PC-9 (cell line): ENCODE measurements at regions not wholly inside any gene's neighbourhood (a gene's known extent, or its start where the extent isn't known, plus 50 kb on each side); places are given as distances from the start of the nearest gene placed in this dataset.

Source experiments
- BruUV-seq: library from RNA; stranded (reverse); fragments of 400-500 nt; replicated peaks from 2 replicates; lab custom pipeline; 2021; lab: Mats Ljungman, UMichigan
- CTCF ChIA-PET: fragments of 300-600 bp; sonication (Branson Sonifier 250); formaldehyde crosslinking; loops from one replicate; lab custom pipeline; 2022; ENCODE audit warnings: antibody characterized with exemption; lab: Charles Lee
- POLR2A ChIA-PET: fragments of 300-600 bp; sonication (Branson Sonifier 250); formaldehyde crosslinking; loops from one replicate; lab custom pipeline; 2022; ENCODE audit warnings: antibody characterized with exemption; ENCODE audit not compliant: unreplicated experiment; lab: Charles Lee
- DNase-seq, 2 experiments: peaks; one replicate each; pipeline versions ENCODE4 v3.0.0 to v3.0.0-alpha.2; 2015 to 2022; ENCODE audit warnings: mixed read lengths in 1 of 2
- H2AFZ ChIP-seq: fragments of 200-600 bp; sonication (generic); 2 replicates; pipeline ENCODE4 v1.8.1; 2017; ENCODE audit warnings: antibody characterized with exemption
- H3F3A ChIP-seq: fragments of 200-600 bp; sonication (generic); 2 replicates; pipeline ENCODE4 v1.8.1; 2017; ENCODE audit warnings: antibody characterized with exemption, mild to moderate bottlenecking, low read depth; ENCODE audit not compliant: insufficient read depth
- H3K27ac ChIP-seq: fragments of 200-600 bp; sonication (generic); 2 replicates; pipeline ENCODE4 v1.6.1; 2016; ENCODE audit warnings: mixed run types
- H3K27me3 ChIP-seq: fragments of 200-600 bp; sonication (generic); 2 replicates; pipeline ENCODE4 v1.6.1; 2016; ENCODE audit warnings: low read depth, mixed run types; ENCODE audit not compliant: insufficient read depth
- H3K36me3 ChIP-seq: fragments of 200-600 bp; sonication (generic); 2 replicates; pipeline ENCODE4 v1.6.1; 2016; ENCODE audit warnings: low read depth, mixed run types
- H3K4me1 ChIP-seq: fragments of 200-600 bp; sonication (generic); replicated peaks from 2 replicates; pipeline ENCODE4 v1.6.1; 2016; ENCODE audit warnings: mixed run types; ENCODE audit not compliant: insufficient read depth
- H3K4me2 ChIP-seq: fragments of 200-600 bp; sonication (generic); 2 replicates; pipeline ENCODE4 v1.6.1; 2017; ENCODE audit warnings: mixed run types
- H3K4me3 ChIP-seq: fragments of 200-600 bp; sonication (generic); 2 replicates; pipeline ENCODE4 v1.6.1; 2016; ENCODE audit warnings: mixed run types
- H3K79me2 ChIP-seq: fragments of 200-600 bp; sonication (generic); 2 replicates; pipeline ENCODE4 v1.6.1; 2017; ENCODE audit warnings: low read depth, mixed run types
- H3K9me2 ChIP-seq: fragments of 200-600 bp; sonication (generic); 2 replicates; pipeline ENCODE4 v1.8.1; 2017; ENCODE audit warnings: mild to moderate bottlenecking; ENCODE audit not compliant: insufficient read depth
- H3K9me3 ChIP-seq: fragments of 200-600 bp; sonication (generic); 2 replicates; pipeline ENCODE4 v1.8.1; 2016; ENCODE audit warnings: low read depth; ENCODE audit not compliant: insufficient read depth
- H4K20me1 ChIP-seq: fragments of 200-600 bp; sonication (generic); 2 replicates; pipeline ENCODE4 v1.8.1; 2017; ENCODE audit not compliant: insufficient read depth
- EZH2 ChIP-seq: fragments of 200-600 bp; sonication (generic); IDR thresholded peaks from 2 replicates; pipeline ENCODE4 v1.8.0; 2017; ENCODE audit warnings: antibody characterized with exemption, low read depth
- intact Hi-C: fragments of 100-400 bp; cut with micrococcal nuclease; formaldehyde crosslinking; loops from one replicate; pipeline ENCODE4 v1.10.0; 2022; ENCODE audit not compliant: unreplicated experiment
- TF ChIP-seq, protein P1 (sequence below): fragments of 200-600 bp; sonication (generic); conservative IDR thresholded peaks from 2 replicates; pipeline ENCODE4 v1.6.1; 2017; ENCODE audit warnings: mixed run types, antibody characterized with exemption, mild to moderate bottlenecking, moderate library complexity

- TF ChIP-seq EZH2 = no peak
- TF ChIP-seq, protein P1, sequence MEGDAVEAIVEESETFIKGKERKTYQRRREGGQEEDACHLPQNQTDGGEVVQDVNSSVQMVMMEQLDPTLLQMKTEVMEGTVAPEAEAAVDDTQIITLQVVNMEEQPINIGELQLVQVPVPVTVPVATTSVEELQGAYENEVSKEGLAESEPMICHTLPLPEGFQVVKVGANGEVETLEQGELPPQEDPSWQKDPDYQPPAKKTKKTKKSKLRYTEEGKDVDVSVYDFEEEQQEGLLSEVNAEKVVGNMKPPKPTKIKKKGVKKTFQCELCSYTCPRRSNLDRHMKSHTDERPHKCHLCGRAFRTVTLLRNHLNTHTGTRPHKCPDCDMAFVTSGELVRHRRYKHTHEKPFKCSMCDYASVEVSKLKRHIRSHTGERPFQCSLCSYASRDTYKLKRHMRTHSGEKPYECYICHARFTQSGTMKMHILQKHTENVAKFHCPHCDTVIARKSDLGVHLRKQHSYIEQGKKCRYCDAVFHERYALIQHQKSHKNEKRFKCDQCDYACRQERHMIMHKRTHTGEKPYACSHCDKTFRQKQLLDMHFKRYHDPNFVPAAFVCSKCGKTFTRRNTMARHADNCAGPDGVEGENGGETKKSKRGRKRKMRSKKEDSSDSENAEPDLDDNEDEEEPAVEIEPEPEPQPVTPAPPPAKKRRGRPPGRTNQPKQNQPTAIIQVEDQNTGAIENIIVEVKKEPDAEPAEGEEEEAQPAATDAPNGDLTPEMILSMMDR = no peak
- Histone ChIP-seq H3K4me1 (peaks cover 38% of the 10 kb centered on the region), H3F3A (peaks cover 36% of the 10 kb centered on the region; the same call in 1 of the 2 replicates), H3K27me3 (no peaks in the 10 kb centered on the region), H3K4me2 (no peak overlapping the region), H3K27ac (no peak overlapping the region), H3K4me3 (no peak overlapping the region), H3K9me2 (no peaks in the 10 kb centered on the region), H3K9me3 (no peaks in the 10 kb centered on the region), H4K20me1 (no peaks in the 10 kb centered on the region), H3K36me3 (no peaks in the 10 kb centered on the region), H2AFZ (no peak overlapping the region), H3K79me2 (no peaks in the 10 kb centered on the region)
- intact Hi-C loops = no loop called here
- CTCF ChIA-PET = no interaction called here
- DNase-seq = no peak
- POLR2A ChIA-PET = no interaction called here
- no TSS peak for BruUV-seq
Measured at GRCh38 chr20:47419953-47420514, 63.5 kb upstream of the ZMYND8 start.

DNA sequence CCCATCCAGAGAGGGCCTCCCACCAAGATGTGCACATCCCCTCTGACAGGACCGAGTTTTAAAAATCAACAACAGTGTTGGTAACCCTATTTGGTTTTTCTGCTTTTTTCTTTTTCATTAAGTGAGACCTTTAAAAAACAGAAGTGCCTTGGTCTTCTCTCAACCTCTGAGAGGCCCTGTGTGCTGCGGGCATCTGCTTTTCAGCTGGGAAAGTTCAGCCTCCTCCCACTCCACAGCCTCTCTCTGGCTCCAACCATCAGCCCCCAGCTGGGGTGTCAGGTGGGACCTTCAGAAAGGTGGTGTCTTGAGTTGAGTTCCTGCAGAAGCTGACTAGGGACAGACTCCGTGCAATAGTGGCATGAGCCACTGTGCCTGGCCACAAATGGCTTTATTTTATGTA is 64.6 kb upstream of the ZMYND8 start:
- no peak overlapping the region for H2AFZ ChIP-seq
- intact Hi-C loops = no loop called here

DNA sequence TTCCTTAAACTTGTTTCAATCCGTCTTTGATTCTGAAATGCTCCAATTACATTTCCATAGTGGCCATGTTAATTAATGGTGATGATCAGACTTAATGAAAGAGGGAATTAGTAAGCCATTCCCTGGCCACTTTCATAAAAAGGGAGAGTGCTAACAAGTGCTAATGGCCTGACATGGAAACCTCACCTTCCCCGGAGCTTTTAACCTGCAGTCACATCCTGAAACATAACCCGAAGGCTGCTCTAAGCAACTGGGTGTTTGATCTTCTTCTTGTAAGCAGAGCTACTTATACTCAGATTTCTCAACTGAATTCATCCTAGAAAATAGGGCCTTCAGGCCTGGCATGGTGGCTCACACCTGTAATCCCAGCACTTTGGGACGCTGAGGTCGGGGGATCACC is 67.1 kb upstream of the ZMYND8 start:
- DNase-seq = no peak
- no peaks in the 10 kb centered on the region for H3K9me2 ChIP-seq
- no peaks in the 10 kb centered on the region for H3K79me2 ChIP-seq
- H2AFZ ChIP-seq = no peak overlapping the region
- H3K36me3 ChIP-seq = no peaks in the 10 kb centered on the region
- peaks cover 11% of the 10 kb centered on the region; the same call in 1 of the 2 replicates for H3F3A ChIP-seq
- H3K9me3 ChIP-seq = peaks cover 27% of the 10 kb centered on the region
- intact Hi-C loops = no loop called here
- H3K4me1 ChIP-seq = peaks cover 12% of the 10 kb centered on the region; the same call in 1 of the 2 replicates
- no TSS peak for BruUV-seq
- no peak overlapping the region for H3K27ac ChIP-seq
- no peaks in the 10 kb centered on the region for H4K20me1 ChIP-seq
- no peak overlapping the region for H3K4me2 ChIP-seq
- no peaks in the 10 kb centered on the region for H3K27me3 ChIP-seq
- POLR2A ChIA-PET = no interaction called here
- TF ChIP-seq EZH2 = no peak
- TF ChIP-seq, protein P1 = no peak
- CTCF ChIA-PET = no interaction called here
- no peak overlapping the region for H3K4me3 ChIP-seq

More for the DNA sequence above, 64.6 kb upstream of the ZMYND8 start:
- H3K4me1 ChIP-seq = peaks cover 37% of the 10 kb centered on the region
- H3K36me3 ChIP-seq = no peaks in the 10 kb centered on the region
- no peak for DNase-seq
- no peak overlapping the region for H3K27ac ChIP-seq
- no TSS peak for BruUV-seq
- H4K20me1 ChIP-seq = no peaks in the 10 kb centered on the region
- H3F3A ChIP-seq = peaks cover 35% of the 10 kb centered on the region; the same call in 1 of the 2 replicates
- H3K27me3 ChIP-seq = no peaks in the 10 kb centered on the region
- TF ChIP-seq, protein P1 = no peak
- no peak overlapping the region for H3K4me2 ChIP-seq
- H3K4me3 ChIP-seq = no peak overlapping the region
- H3K9me2 ChIP-seq = no peaks in the 10 kb centered on the region
- ChIA-PET POLR2A (no interaction called here), CTCF (no interaction called here)
- no peaks in the 10 kb centered on the region for H3K79me2 ChIP-seq
- peaks cover 2% of the 10 kb centered on the region for H3K9me3 ChIP-seq
